ENCODE measurements at regions not wholly inside any gene's neighbourhood (a gene's known extent, or its start where the extent isn't known, plus 50 kb on each side); places are given as distances from the start of the nearest gene placed in this dataset.

DNA sequence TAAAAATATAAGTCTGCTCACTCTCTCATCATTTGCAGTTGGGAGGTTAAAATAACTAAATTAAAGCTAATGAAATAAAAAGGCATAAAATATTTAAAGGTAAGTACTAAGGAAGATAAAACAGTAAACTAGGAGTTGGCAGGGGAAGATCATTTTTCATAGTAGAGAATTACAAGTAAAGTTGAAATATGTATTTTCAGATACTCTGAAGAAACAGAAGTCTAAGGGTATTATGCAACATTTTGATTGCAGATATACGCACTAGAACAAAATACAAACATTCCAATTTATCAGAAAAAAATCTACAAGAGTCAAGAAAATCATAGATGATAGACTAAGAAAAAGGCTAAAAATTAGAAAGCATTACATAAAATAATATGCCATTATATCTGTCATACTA, 167.6 kb upstream of the CTAGE1 start:
- no peak for TF ChIP-seq POLR2A (IDR thresholded peaks at IDR 0.05)
- TF ChIP-seq, protein P1, sequence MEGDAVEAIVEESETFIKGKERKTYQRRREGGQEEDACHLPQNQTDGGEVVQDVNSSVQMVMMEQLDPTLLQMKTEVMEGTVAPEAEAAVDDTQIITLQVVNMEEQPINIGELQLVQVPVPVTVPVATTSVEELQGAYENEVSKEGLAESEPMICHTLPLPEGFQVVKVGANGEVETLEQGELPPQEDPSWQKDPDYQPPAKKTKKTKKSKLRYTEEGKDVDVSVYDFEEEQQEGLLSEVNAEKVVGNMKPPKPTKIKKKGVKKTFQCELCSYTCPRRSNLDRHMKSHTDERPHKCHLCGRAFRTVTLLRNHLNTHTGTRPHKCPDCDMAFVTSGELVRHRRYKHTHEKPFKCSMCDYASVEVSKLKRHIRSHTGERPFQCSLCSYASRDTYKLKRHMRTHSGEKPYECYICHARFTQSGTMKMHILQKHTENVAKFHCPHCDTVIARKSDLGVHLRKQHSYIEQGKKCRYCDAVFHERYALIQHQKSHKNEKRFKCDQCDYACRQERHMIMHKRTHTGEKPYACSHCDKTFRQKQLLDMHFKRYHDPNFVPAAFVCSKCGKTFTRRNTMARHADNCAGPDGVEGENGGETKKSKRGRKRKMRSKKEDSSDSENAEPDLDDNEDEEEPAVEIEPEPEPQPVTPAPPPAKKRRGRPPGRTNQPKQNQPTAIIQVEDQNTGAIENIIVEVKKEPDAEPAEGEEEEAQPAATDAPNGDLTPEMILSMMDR (IDR thresholded peaks at IDR 0.05): no peak
